PFSK-1 (cell line): ENCODE measurements at regions not wholly inside any gene's neighbourhood (a gene's known extent, or its start where the extent isn't known, plus 50 kb on each side); places are given as distances from the start of the nearest gene placed in this dataset.

Experiments used
- FOXP2 ChIP-seq: optimal IDR thresholded peaks from 2 replicates; pipeline ENCODE3; 2011; ENCODE audit warnings: borderline replicate concordance, control low read depth, inconsistent platforms; ENCODE audit not compliant: insufficient read depth; ENCODE audit errors: extremely low read length, extremely low read depth
- POLR2AphosphoS5 ChIP-seq: IDR thresholded peaks from 2 replicates; pipeline ENCODE4 v1.6.1; 2012; ENCODE audit warnings: low read depth, mild to moderate bottlenecking, control low read depth, low read length, moderate library complexity
- REST ChIP-seq, 2 experiments: IDR thresholded peaks; 2 replicates each; pipeline versions ENCODE4 v1.6.1 to v1.8.0; 2011 to 2012; ENCODE audit warnings: low read depth in 2 of 2, low read length in 2 of 2, control low read depth in 1 of 2, inconsistent platforms in 1 of 2, mild to moderate bottlenecking in 1 of 2, moderate library complexity in 1 of 2; ENCODE audit not compliant: insufficient read depth in 1 of 2
- SIN3A ChIP-seq: IDR thresholded peaks from 2 replicates; pipeline ENCODE4 v1.6.1; 2012; ENCODE audit warnings: mild to moderate bottlenecking, low read length, moderate library complexity, borderline replicate concordance; ENCODE audit not compliant: insufficient read depth
- TAF1 ChIP-seq: IDR thresholded peaks from 2 replicates; pipeline ENCODE4 v1.6.1; 2012; ENCODE audit warnings: low read length, control low read depth, borderline replicate concordance; ENCODE audit not compliant: insufficient read depth

DNA sequence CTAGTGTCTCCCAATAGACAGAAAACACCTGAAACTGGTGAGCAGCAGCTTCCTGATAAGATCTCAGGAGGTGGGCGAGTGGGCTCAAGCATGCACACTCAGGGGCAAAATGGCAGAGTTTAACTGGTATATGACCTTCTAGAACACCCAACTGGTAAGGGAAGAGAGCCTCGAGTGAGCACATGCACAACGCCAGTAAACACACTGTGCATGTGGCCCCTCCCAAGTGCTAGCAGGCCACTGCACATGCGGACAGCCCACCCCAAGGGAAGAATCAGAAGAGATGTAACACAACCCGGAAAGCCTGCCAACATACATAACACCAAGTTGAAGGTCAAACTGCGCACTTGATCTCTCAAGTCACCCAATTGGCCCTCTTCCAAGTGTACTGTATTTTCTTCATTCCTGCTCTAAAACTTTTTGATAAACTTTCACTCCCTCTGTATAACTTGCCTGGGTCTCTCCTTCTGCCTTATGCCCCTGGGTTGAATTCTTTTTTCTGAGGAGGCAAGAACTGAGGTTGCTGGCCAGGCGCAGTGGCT lies 138.2 kb downstream of the GLUL start:
- TF ChIP-seq FOXP2 (no peak), SIN3A (no peak), TAF1 (no peak), POLR2AphosphoS5 (no peak), REST (IDR thresholded peaks at IDR 0.05; ENCODE audit: insufficient read depth in 1 of 2, low read depth in 2 of 2, low read length in 2 of 2) (no peak)

GRCh38 chr1:182251561-182251960 lies 140.0 kb downstream of the GLUL start:
- no peak for TF ChIP-seq POLR2AphosphoS5
- TF ChIP-seq FOXP2: no peak
- TF ChIP-seq TAF1: no peak
- TF ChIP-seq SIN3A: no peak
- no peak for TF ChIP-seq REST (IDR thresholded peaks at IDR 0.05; ENCODE audit: insufficient read depth in 1 of 2, low read depth in 2 of 2, low read length in 2 of 2)

DNA sequence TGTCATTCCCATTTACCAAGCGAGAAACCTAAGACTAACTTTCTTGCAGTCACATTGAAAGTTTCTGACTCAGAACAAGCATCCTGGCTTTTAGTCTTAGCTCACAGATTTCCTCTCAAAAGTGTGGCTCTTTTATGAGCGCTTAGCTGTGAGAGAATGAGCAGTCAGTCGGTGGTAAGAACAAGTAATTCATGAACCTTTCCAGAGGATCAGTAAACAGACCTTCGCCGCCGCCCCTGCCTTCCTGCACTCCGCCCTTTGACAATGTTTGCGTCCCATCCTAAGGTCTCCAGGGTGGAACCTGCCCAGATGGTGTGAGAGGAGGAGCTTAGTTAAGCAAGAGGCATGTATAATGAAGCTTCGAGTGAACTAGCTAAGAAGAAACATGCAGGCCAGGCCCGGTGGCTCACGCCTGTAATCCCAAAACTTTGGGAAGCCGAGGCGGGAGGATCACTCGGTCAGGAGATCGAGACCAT lies 142.4 kb downstream of the GLUL start:
- TF ChIP-seq REST (IDR thresholded peaks at IDR 0.05; ENCODE audit: insufficient read depth in 1 of 2, low read depth in 2 of 2, low read length in 2 of 2): no peak
- no peak for TF ChIP-seq SIN3A
- no peak for TF ChIP-seq TAF1

GRCh38 chr1:182248721-182249120 lies 142.9 kb downstream of the GLUL start:
- TF ChIP-seq REST (IDR thresholded peaks at IDR 0.05; ENCODE audit: insufficient read depth in 1 of 2, low read depth in 2 of 2, low read length in 2 of 2) (no peak), SIN3A (no peak), POLR2AphosphoS5 (no peak), TAF1 (no peak), FOXP2 (no peak)

- TF ChIP-seq TAF1 (no peak), FOXP2 (no peak), SIN3A (no peak), POLR2AphosphoS5 (no peak), REST (IDR thresholded peaks at IDR 0.05; ENCODE audit: insufficient read depth in 1 of 2, low read depth in 2 of 2, low read length in 2 of 2) (no peak)
Observed at GRCh38 chr1:182246783-182247182, 144.8 kb downstream of the GLUL start.
